ENCODE measurements at regions not wholly inside any gene's neighbourhood (a gene's known extent, or its start where the extent isn't known, plus 50 kb on each side); places are given as distances from the start of the nearest gene placed in this dataset.

DNA sequence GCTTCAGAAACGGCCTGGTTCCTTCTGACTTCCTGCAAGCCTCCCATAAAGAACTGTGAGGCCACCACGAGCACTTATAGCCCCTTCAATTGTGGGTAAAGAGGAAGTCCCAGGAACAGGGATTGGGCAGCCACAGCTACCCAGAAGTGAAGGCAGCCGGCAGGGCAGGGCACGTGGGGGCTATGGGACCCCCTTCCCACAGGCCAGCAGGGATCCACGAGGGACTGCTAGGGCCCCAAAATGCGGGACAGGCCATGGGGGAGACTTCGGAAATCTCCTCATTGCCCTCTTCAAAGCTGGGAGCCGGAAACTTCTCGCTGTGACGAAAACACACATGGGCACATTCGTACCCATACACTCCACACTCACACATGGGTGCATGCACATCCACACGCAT, 196.1 kb upstream of the SALL3 start:
- Histone ChIP-seq H3K36me3 (ENCODE audit: insufficient read depth, insufficient read length, low read length) (no peaks in the 10 kb centered on the region), H3K9me3 (ENCODE audit: insufficient read depth, low read length) (no peaks in the 10 kb centered on the region), H3K27me3 (ENCODE audit: insufficient read depth, insufficient read length) (no peaks in the 10 kb centered on the region), H3K4me3 (ENCODE audit: insufficient read length, low read depth) (no peak overlapping the region), H3K4me1 (ENCODE audit: insufficient read depth, insufficient read length) (no peaks in the 10 kb centered on the region), H3K9ac (ENCODE audit: insufficient read length, low read depth) (no peak overlapping the region)
- no peak for TF ChIP-seq SUZ12 (IDR thresholded peaks at IDR 0.05; ENCODE audit: extremely low read depth, insufficient read depth, insufficient read length)
- no peak for TF ChIP-seq YY1 (IDR thresholded peaks at IDR 0.05; ENCODE audit: insufficient read depth, insufficient read length)
- TF ChIP-seq ZNF274 (IDR thresholded peaks at IDR 0.05; ENCODE audit: low read depth, low read length), result no peak
- DNase-seq (ENCODE audit: low read depth, low spot score), result no peak

DNA sequence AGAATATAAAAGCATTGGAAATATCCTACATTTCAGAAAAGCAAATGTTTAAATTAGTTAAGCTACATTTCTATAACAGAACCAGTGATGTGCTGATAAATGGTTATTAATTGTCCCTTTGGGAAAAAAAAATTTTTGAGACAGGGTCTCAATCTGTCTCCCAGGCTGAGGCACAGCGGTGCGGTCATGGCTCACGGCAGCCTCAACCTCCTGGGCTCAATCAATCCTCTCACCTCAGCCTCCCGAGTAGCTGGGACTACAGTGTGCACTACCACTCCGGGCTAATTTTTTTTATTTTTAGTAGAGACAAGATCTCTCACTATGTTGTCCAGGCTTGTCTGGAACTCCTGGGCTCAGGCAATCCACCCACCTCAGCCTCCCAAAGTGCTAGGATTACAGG, 194.8 kb upstream of the SALL3 start:
- no peak overlapping the region for H3K9ac ChIP-seq (ENCODE audit: insufficient read length, low read depth)
- DNase-seq (ENCODE audit: low read depth, low spot score), result no peak
- no peaks in the 10 kb centered on the region for H3K9me3 ChIP-seq (ENCODE audit: insufficient read depth, low read length)
- TF ChIP-seq SUZ12 (IDR thresholded peaks at IDR 0.05; ENCODE audit: extremely low read depth, insufficient read depth, insufficient read length), result no peak
- no peak for TF ChIP-seq YY1 (IDR thresholded peaks at IDR 0.05; ENCODE audit: insufficient read depth, insufficient read length)
- TF ChIP-seq ZNF274 (IDR thresholded peaks at IDR 0.05; ENCODE audit: low read depth, low read length), result no peak
- H3K27me3 ChIP-seq (ENCODE audit: insufficient read depth, insufficient read length), result no peaks in the 10 kb centered on the region
- no peaks in the 10 kb centered on the region for H3K4me1 ChIP-seq (ENCODE audit: insufficient read depth, insufficient read length)
- H3K4me3 ChIP-seq (ENCODE audit: insufficient read length, low read depth), result no peak overlapping the region
- no peaks in the 10 kb centered on the region for H3K36me3 ChIP-seq (ENCODE audit: insufficient read depth, insufficient read length, low read length)

DNA sequence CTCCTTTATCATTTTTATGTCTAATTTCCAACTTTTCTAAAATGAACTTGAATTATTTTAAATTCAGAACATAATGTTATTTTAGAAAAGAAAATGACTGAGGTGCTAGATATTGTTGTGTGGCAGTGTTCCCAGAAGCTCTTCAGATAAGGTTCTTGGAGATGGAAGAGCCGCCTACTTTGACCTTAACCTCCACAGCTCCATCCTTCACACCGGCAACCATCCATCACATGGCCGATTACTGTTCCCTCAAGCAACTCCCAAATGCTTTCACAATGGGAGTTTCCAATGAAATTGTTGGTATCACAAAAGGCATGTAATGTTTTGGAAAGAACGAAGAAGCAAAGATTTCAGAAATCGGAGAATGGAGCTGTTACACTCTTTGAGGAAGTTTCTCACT, 193.9 kb upstream of the SALL3 start:
- DNase-seq (ENCODE audit: low read depth, low spot score), result no peak
- H3K27me3 ChIP-seq (ENCODE audit: insufficient read depth, insufficient read length), result no peaks in the 10 kb centered on the region
- TF ChIP-seq SUZ12 (IDR thresholded peaks at IDR 0.05; ENCODE audit: extremely low read depth, insufficient read depth, insufficient read length), result no peak
- no peak for TF ChIP-seq YY1 (IDR thresholded peaks at IDR 0.05; ENCODE audit: insufficient read depth, insufficient read length)
- no peak for TF ChIP-seq ZNF274 (IDR thresholded peaks at IDR 0.05; ENCODE audit: low read depth, low read length)
- no peak overlapping the region for H3K9ac ChIP-seq (ENCODE audit: insufficient read length, low read depth)
- no peaks in the 10 kb centered on the region for H3K36me3 ChIP-seq (ENCODE audit: insufficient read depth, insufficient read length, low read length)
- no peaks in the 10 kb centered on the region for H3K4me1 ChIP-seq (ENCODE audit: insufficient read depth, insufficient read length)
- no peak overlapping the region for H3K4me3 ChIP-seq (ENCODE audit: insufficient read length, low read depth)
- no peaks in the 10 kb centered on the region for H3K9me3 ChIP-seq (ENCODE audit: insufficient read depth, low read length)

DNA sequence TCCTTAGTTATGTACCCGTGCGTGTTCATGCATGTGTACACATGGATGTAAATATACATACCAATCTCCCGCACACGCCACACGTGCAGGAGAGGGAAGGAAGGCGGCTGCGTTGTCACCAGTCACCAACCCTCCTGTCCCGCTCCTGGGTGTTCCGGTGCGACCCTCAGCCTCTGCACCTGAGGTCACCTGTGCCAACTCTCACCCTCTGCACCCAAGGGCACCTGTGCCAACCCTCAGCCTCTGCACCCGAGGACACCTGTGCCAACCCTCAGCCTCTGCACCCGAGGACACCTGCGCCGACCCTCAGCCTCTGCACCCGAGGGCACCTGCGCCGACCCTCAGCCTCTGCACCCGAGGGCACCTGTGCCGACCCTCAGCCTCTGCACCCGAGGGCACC, 192.8 kb upstream of the SALL3 start:
- Histone ChIP-seq H3K36me3 (ENCODE audit: insufficient read depth, insufficient read length, low read length) (no peaks in the 10 kb centered on the region), H3K9me3 (ENCODE audit: insufficient read depth, low read length) (no peaks in the 10 kb centered on the region), H3K4me1 (ENCODE audit: insufficient read depth, insufficient read length) (no peaks in the 10 kb centered on the region), H3K9ac (ENCODE audit: insufficient read length, low read depth) (no peak overlapping the region), H3K4me3 (ENCODE audit: insufficient read length, low read depth) (no peak overlapping the region), H3K27me3 (ENCODE audit: insufficient read depth, insufficient read length) (no peaks in the 10 kb centered on the region)
- no peak for DNase-seq (ENCODE audit: low read depth, low spot score)
- TF ChIP-seq ZNF274 (IDR thresholded peaks at IDR 0.05; ENCODE audit: low read depth, low read length) (no peak), SUZ12 (IDR thresholded peaks at IDR 0.05; ENCODE audit: extremely low read depth, insufficient read depth, insufficient read length) (no peak)

DNA sequence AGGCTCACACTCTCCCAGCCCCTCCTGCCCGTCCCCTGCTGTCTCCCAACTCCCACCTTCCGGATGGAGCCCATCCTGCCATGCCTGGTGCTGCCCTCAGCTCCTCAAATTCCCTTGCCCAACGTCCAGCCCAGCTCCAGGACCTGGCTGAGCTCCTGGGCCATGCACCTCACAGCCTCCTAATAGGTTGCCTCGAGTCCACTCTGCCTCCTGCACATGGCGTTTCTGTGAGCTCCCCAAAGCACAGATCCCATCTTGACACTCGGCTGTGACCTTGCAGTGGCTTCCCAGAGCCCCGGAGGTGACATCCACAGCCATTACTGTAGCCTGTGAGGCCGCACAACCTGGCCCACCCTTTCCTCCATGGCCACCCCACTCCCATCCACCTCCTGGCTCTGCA, 191.9 kb upstream of the SALL3 start:
- H3K36me3 ChIP-seq (ENCODE audit: insufficient read depth, insufficient read length, low read length), result no peaks in the 10 kb centered on the region
- H3K9me3 ChIP-seq (ENCODE audit: insufficient read depth, low read length), result no peaks in the 10 kb centered on the region
- H3K4me1 ChIP-seq (ENCODE audit: insufficient read depth, insufficient read length), result no peaks in the 10 kb centered on the region
- DNase-seq (ENCODE audit: low read depth, low spot score), result no peak
- H3K4me3 ChIP-seq (ENCODE audit: insufficient read length, low read depth), result no peak overlapping the region
- H3K9ac ChIP-seq (ENCODE audit: insufficient read length, low read depth), result no peak overlapping the region
- H3K27me3 ChIP-seq (ENCODE audit: insufficient read depth, insufficient read length), result no peaks in the 10 kb centered on the region
- TF ChIP-seq SUZ12 (IDR thresholded peaks at IDR 0.05; ENCODE audit: extremely low read depth, insufficient read depth, insufficient read length) (no peak), ZNF274 (IDR thresholded peaks at IDR 0.05; ENCODE audit: low read depth, low read length) (no peak), YY1 (IDR thresholded peaks at IDR 0.05; ENCODE audit: insufficient read depth, insufficient read length) (no peak)

DNA sequence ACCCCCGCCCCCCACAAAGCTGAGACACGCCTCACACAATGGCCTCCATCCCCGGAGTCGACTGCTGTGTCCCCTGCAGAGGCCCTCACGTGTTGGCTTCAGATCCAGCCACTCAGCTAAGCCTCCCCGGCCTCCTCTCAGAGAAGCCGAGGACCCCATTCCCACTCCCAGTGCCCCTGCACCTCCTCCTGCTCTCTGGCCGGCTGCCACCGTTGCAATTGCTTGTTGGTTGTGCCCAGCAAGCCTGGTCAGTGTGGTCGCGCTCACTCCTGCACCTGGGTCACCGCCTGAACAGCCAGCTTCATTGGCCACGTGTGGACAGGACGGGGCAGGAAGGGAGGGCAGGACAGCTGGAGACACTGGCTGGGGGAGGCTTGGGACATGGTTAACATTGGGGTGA, 191.5 kb upstream of the SALL3 start:
- TF ChIP-seq SUZ12 (IDR thresholded peaks at IDR 0.05; ENCODE audit: extremely low read depth, insufficient read depth, insufficient read length), result no peak
- no peak for TF ChIP-seq YY1 (IDR thresholded peaks at IDR 0.05; ENCODE audit: insufficient read depth, insufficient read length)
- TF ChIP-seq ZNF274 (IDR thresholded peaks at IDR 0.05; ENCODE audit: low read depth, low read length), result no peak
- Histone ChIP-seq H3K9me3 (ENCODE audit: insufficient read depth, low read length) (no peaks in the 10 kb centered on the region), H3K4me1 (ENCODE audit: insufficient read depth, insufficient read length) (no peaks in the 10 kb centered on the region), H3K4me3 (ENCODE audit: insufficient read length, low read depth) (no peak overlapping the region), H3K9ac (ENCODE audit: insufficient read length, low read depth) (no peak overlapping the region), H3K36me3 (ENCODE audit: insufficient read depth, insufficient read length, low read length) (no peaks in the 10 kb centered on the region), H3K27me3 (ENCODE audit: insufficient read depth, insufficient read length) (no peaks in the 10 kb centered on the region)
- no peak for DNase-seq (ENCODE audit: low read depth, low spot score)

DNA sequence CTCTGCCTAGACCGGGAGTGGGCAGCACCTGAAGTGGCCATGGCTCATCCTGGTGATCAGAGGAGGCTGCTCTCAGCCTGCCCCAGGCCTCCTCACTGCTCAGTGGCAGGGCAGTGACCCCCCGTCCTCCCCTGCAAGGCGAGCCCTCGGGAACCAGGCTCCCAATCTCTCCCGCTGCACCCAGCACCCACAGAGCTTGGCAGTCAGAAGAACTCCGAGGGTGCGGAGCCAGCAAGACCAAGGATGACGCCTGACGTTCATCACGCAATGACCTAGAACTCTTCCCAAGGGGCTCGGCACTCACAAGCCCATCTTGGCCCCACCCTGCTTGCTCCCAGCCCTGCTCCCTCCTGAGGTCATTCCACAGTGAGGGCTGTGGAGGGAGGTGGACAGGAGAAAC, 189.8 kb upstream of the SALL3 start:
- no peaks in the 10 kb centered on the region for H3K27me3 ChIP-seq (ENCODE audit: insufficient read depth, insufficient read length)
- no peaks in the 10 kb centered on the region for H3K36me3 ChIP-seq (ENCODE audit: insufficient read depth, insufficient read length, low read length)
- TF ChIP-seq YY1 (IDR thresholded peaks at IDR 0.05; ENCODE audit: insufficient read depth, insufficient read length) (no peak), ZNF274 (IDR thresholded peaks at IDR 0.05; ENCODE audit: low read depth, low read length) (no peak), SUZ12 (IDR thresholded peaks at IDR 0.05; ENCODE audit: extremely low read depth, insufficient read depth, insufficient read length) (no peak)
- no peak for DNase-seq (ENCODE audit: low read depth, low spot score)
- no peak overlapping the region for H3K9ac ChIP-seq (ENCODE audit: insufficient read length, low read depth)
- no peak overlapping the region for H3K4me3 ChIP-seq (ENCODE audit: insufficient read length, low read depth)
- no peaks in the 10 kb centered on the region for H3K4me1 ChIP-seq (ENCODE audit: insufficient read depth, insufficient read length)
- H3K9me3 ChIP-seq (ENCODE audit: insufficient read depth, low read length), result no peaks in the 10 kb centered on the region

DNA sequence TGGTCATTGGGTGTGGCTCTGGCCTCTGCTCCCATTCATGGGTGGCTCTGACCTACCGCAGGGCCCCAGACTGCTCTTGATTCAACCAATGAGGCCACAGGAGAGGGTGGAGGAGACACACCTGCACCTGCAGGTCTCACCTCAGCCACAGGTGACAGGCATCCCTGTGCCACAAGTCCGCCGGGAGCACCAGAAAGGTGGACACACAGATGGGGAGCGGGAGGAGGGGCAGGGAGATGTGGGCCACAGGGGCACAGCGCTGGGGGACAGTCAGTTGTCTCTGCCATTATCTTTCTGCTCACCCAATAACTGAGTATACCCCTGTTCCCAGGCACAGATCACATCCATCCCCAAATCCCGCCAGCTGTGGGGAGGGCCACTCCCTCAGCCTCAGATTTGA, 189.1 kb upstream of the SALL3 start:
- no peaks in the 10 kb centered on the region for H3K4me1 ChIP-seq (ENCODE audit: insufficient read depth, insufficient read length)
- TF ChIP-seq SUZ12 (IDR thresholded peaks at IDR 0.05; ENCODE audit: extremely low read depth, insufficient read depth, insufficient read length), result no peak
- TF ChIP-seq ZNF274 (IDR thresholded peaks at IDR 0.05; ENCODE audit: low read depth, low read length), result no peak
- TF ChIP-seq YY1 (IDR thresholded peaks at IDR 0.05; ENCODE audit: insufficient read depth, insufficient read length), result no peak
- H3K36me3 ChIP-seq (ENCODE audit: insufficient read depth, insufficient read length, low read length), result no peaks in the 10 kb centered on the region
- H3K9me3 ChIP-seq (ENCODE audit: insufficient read depth, low read length), result no peaks in the 10 kb centered on the region
- H3K9ac ChIP-seq (ENCODE audit: insufficient read length, low read depth), result no peak overlapping the region
- DNase-seq (ENCODE audit: low read depth, low spot score), result no peak
- no peak overlapping the region for H3K4me3 ChIP-seq (ENCODE audit: insufficient read length, low read depth)
- H3K27me3 ChIP-seq (ENCODE audit: insufficient read depth, insufficient read length), result no peaks in the 10 kb centered on the region
